HCEC 1CT (cell line): ENCODE measurements at regions not wholly inside any gene's neighbourhood (a gene's known extent, or its start where the extent isn't known, plus 50 kb on each side); places are given as distances from the start of the nearest gene placed in this dataset.
"Not testable (repeated sequence)": the region's sequence is repeated elsewhere in the genome, so short reads cannot be mapped to it uniquely, and the experiment has no call there.

ENCODE experiments used
- DNase-seq: peaks from one replicate; pipeline ENCODE4 v3.0.0-alpha.2; 2017

GRCh38 chr5:163309914-163310313 is 127.5 kb upstream of the CCNG1 start:
- DNase-seq = no peak

GRCh38 chr5:163310997-163311396 is 126.4 kb upstream of the CCNG1 start:
- DNase-seq = no peak

- no peak for DNase-seq
These were observed 124.8 kb upstream of the CCNG1 start for GRCh38 chr5:163312598-163312997.

GRCh38 chr5:163313049-163313448 is 124.3 kb upstream of the CCNG1 start:
- not testable (repeated sequence) for DNase-seq

GRCh38 chr5:163316374-163316773 is 121.0 kb upstream of the CCNG1 start:
- not testable (repeated sequence) for DNase-seq

- DNase-seq = no peak
These were observed 118.7 kb upstream of the CCNG1 start for GRCh38 chr5:163318707-163319106.

GRCh38 chr5:163321511-163321910 is 115.9 kb upstream of the CCNG1 start:
- DNase-seq = no peak

GRCh38 chr5:163330723-163331668 is 106.4 kb upstream of the CCNG1 start:
- no peak for DNase-seq

- DNase-seq = not testable (repeated sequence)
These were observed 101.3 kb upstream of the CCNG1 start for GRCh38 chr5:163336074-163336473.

- DNase-seq = no peak
These were observed 98.2 kb upstream of the CCNG1 start for GRCh38 chr5:163339148-163339547.

GRCh38 chr5:163340378-163340777 is 97.0 kb upstream of the CCNG1 start:
- DNase-seq = not testable (repeated sequence)

- DNase-seq = no peak
These were observed 95.1 kb upstream of the CCNG1 start for GRCh38 chr5:163342306-163342705.

- DNase-seq = no peak
These were observed 92.2 kb upstream of the CCNG1 start for GRCh38 chr5:163345216-163345615.

- DNase-seq = peak; percentile 24
These were observed 89.7 kb upstream of the CCNG1 start for GRCh38 chr5:163347671-163348070.

GRCh38 chr5:163350083-163350482 is 87.3 kb upstream of the CCNG1 start:
- DNase-seq = no peak

- no peak for DNase-seq
These were observed 84.9 kb upstream of the CCNG1 start for GRCh38 chr5:163352531-163352930.

GRCh38 chr5:163355811-163356210 is 81.6 kb upstream of the CCNG1 start:
- DNase-seq = not testable (repeated sequence)

GRCh38 chr5:163357636-163358035 is 79.8 kb upstream of the CCNG1 start:
- no peak for DNase-seq

GRCh38 chr5:163360656-163361055 is 76.7 kb upstream of the CCNG1 start:
- DNase-seq = no peak

GRCh38 chr5:163361450-163361849 is 75.9 kb upstream of the CCNG1 start:
- no peak for DNase-seq

- DNase-seq = no peak
These were observed 74.5 kb upstream of the CCNG1 start for GRCh38 chr5:163362840-163363371.

GRCh38 chr5:163363389-163363788 is 74.0 kb upstream of the CCNG1 start:
- DNase-seq = no peak

- DNase-seq = no peak
These were observed 70.6 kb upstream of the CCNG1 start for GRCh38 chr5:163366757-163367156.

GRCh38 chr5:163369776-163370385 is 67.5 kb upstream of the CCNG1 start:
- no peak for DNase-seq
